WERI-Rb-1 (cell line): ENCODE measurements at regions not wholly inside any gene's neighbourhood (a gene's known extent, or its start where the extent isn't known, plus 50 kb on each side); places are given as distances from the start of the nearest gene placed in this dataset.
A peak's percentile ranks its signal among the peaks of the same experiment; 100 is the strongest.

ENCODE experiments used
- DNase-seq: peaks from one replicate; pipeline ENCODE4 v3.0.0-alpha.2; 2020
- H3K27ac ChIP-seq: fragments of 250-450 bp; sonication (Bioruptor Pico); 2 replicates; pipeline ENCODE4 v1.5.1; 2020; ENCODE audit warnings: mild to moderate bottlenecking, moderate library complexity
- H3K27me3 ChIP-seq: fragments of 250-450 bp; sonication (Bioruptor Pico); 2 replicates; pipeline ENCODE4 v1.5.1; 2021; ENCODE audit warnings: mild to moderate bottlenecking, low read depth, moderate library complexity; ENCODE audit not compliant: insufficient read depth, severe bottlenecking
- H3K36me3 ChIP-seq: fragments of 250-450 bp; sonication (Bioruptor Pico); 2 replicates; pipeline ENCODE4 v1.5.1; 2020; ENCODE audit warnings: mild to moderate bottlenecking, moderate library complexity
- H3K4me3 ChIP-seq: 2 replicates; pipeline ENCODE4 v1.5.1; 2011; ENCODE audit warnings: low read depth, mild to moderate bottlenecking, control low read depth, low read length
- H3K9me3 ChIP-seq: fragments of 250-450 bp; sonication (Bioruptor Pico); 2 replicates; pipeline ENCODE4 v1.5.1; 2021; ENCODE audit warnings: mild to moderate bottlenecking, moderate library complexity; ENCODE audit not compliant: severe bottlenecking
- TF ChIP-seq, protein P1 (sequence below): IDR thresholded peaks from 2 replicates; pipeline ENCODE4 v1.5.1; 2011; ENCODE audit warnings: low read depth, mild to moderate bottlenecking, control low read depth, inconsistent platforms, low read length

DNA sequence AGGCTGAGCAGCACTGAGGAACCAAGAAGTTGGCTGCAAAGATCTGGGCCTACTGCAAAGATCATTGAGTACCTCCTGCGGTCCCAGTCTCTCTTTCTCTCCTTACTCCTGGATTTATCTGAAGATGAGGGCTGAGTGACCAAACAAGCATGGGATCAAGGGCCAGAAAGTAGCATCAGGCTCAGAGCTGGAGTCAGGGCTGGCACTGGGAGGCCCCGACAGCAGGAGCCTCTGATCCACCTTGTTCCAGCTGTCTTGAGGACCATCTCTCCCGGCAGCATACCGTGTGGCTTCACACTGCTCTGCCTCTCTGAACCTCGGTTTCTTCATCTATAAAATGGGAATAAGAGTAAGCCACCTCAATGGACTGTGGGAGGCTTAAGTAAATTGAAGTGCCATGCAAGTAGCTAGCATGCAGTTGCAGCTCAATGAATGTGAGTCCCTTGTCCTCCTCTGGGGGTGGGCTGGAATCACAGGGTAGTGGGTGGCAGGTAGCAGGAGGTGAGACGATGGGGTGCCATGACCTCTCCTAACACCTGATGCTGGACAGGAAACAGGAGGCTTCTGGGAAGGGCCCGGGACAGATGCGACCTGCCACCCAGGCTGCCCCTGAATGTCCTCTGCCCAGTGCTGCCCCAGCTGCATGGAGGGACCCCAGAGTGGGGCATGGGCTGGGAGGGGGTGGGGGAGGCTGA, 52.5 kb upstream of the PRDM11 start:
- Histone ChIP-seq H3K36me3 (no peaks in the 10 kb centered on the region), H3K27ac (no peak overlapping the region), H3K4me3 (no peak overlapping the region), H3K9me3 (no peaks in the 10 kb centered on the region), H3K27me3 (no peaks in the 10 kb centered on the region)
- peak; percentile 2 for DNase-seq
- TF ChIP-seq, protein P1, sequence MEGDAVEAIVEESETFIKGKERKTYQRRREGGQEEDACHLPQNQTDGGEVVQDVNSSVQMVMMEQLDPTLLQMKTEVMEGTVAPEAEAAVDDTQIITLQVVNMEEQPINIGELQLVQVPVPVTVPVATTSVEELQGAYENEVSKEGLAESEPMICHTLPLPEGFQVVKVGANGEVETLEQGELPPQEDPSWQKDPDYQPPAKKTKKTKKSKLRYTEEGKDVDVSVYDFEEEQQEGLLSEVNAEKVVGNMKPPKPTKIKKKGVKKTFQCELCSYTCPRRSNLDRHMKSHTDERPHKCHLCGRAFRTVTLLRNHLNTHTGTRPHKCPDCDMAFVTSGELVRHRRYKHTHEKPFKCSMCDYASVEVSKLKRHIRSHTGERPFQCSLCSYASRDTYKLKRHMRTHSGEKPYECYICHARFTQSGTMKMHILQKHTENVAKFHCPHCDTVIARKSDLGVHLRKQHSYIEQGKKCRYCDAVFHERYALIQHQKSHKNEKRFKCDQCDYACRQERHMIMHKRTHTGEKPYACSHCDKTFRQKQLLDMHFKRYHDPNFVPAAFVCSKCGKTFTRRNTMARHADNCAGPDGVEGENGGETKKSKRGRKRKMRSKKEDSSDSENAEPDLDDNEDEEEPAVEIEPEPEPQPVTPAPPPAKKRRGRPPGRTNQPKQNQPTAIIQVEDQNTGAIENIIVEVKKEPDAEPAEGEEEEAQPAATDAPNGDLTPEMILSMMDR = no peak

DNA sequence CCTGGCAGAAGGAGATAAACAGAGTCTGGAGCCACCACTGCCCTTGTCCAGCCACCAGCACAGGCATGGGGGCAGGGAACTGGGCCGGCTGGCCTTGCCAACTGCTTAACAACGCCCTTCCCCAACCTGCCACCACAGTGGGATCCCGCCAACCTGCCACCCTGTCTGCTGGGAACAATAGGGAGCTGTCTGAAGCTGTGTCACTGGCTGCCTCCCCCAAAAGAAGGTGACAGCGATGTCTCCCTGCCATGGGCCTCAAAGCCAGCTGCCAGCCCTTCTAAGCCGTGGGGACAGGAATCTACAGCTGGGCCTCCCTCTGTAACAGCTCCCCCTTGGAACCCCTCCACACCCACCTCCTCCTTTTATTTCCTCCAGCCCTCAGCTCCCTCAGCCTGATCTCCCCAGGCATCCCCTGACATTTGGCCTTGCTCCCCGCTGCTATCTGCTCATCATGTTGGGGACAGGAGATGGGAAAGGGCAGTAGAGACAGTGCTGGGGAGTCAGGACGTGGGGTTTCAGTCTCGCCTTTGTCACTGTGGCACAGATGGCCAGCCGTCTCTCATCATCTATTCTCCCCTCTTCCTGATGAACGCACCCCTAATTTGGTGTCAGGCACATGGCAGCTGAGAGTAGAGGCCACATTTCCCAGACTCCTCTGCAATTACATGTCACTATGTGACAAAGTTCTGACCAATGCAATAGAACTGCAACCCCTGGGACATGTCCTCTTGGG, 51.3 kb upstream of the PRDM11 start:
- Histone ChIP-seq H3K36me3 (no peaks in the 10 kb centered on the region), H3K9me3 (no peaks in the 10 kb centered on the region), H3K27me3 (no peaks in the 10 kb centered on the region), H3K4me3 (no peak overlapping the region), H3K27ac (no peak overlapping the region)
- DNase-seq = peak; percentile 34
- TF ChIP-seq, protein P1 = no peak

DNA sequence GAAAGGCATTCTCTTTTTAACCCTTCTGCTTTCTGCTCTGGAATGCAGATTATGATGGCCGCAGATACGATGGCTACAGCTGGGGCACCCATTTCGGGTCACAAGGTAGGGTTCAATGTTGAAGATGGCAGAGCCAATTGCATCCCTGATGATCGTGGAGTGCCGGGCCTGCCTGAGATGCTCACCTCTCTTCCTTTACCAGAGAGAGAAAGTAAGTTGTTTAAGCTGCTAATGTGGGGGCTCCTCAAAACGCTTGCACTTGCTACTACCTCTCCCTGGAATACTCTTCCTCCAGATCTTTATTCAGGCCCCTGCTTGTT, 50.8 kb upstream of the PRDM11 start:
- Histone ChIP-seq H3K9me3 (no peaks in the 10 kb centered on the region), H3K4me3 (no peak overlapping the region), H3K36me3 (no peaks in the 10 kb centered on the region), H3K27me3 (no peaks in the 10 kb centered on the region), H3K27ac (no peak overlapping the region)
- no peak for DNase-seq
- TF ChIP-seq, protein P1 = no peak

DNA sequence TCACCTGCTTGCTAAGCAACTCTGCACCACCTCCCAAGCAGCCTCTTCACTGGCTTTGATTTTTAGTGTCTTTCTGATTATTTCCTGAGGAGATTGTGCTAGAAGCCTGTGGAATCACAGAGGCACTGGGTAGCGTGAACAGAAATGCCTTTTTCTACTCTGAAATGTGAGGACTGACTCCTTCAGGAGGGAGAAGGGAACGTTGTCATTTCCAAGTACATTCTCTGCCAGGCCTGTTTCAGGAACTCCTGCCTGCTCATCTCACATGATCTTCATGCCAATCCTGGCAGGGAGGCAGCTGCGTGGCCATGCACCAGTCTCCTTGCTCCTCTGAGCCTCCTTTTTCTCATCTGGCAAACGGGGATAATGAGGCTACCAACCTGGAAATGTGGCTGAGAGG, 49.8 kb upstream of the PRDM11 start:
- DNase-seq = no peak
- TF ChIP-seq, protein P1 = no peak
- Histone ChIP-seq H3K4me3 (no peak overlapping the region), H3K27me3 (no peaks in the 10 kb centered on the region), H3K27ac (no peak overlapping the region), H3K36me3 (no peaks in the 10 kb centered on the region), H3K9me3 (no peaks in the 10 kb centered on the region)
